ENCODE measurements at regions not wholly inside any gene's neighbourhood (a gene's known extent, or its start where the extent isn't known, plus 50 kb on each side); places are given as distances from the start of the nearest gene placed in this dataset.

- TF ChIP-seq POLR2A (IDR thresholded peaks at IDR 0.05) (no peak), CTCF (IDR thresholded peaks at IDR 0.05) (no peak)
These were observed 473.8 kb downstream of the KLF5 start for GRCh38 chr13:73532582-73532981.
